Prostate gland (tissue), 2 donors: ENCODE measurements at regions not wholly inside any gene's neighbourhood (a gene's known extent, or its start where the extent isn't known, plus 50 kb on each side); places are given as distances from the start of the nearest gene placed in this dataset.

Source experiments
- DNase-seq: peaks from one replicate; pipeline ENCODE4 v3.0.0-alpha.2; 2019; ENCODE audit warnings: low spot score
- H3K27ac ChIP-seq, 2 donors: fragments of 200-600 bp; sonication (generic); 2 replicates each; pipeline ENCODE4 v1.5.1; 2017 to 2019
- H3K27me3 ChIP-seq: fragments of 200-600 bp; sonication (generic); replicated peaks from 2 replicates; pipeline ENCODE4 v1.5.1; 2019; ENCODE audit not compliant: insufficient read depth
- H3K36me3 ChIP-seq, 2 donors: fragments of 200-600 bp; sonication (generic); 1 replicate in 1 of 2; 2 replicates in 1 of 2; pipeline versions ENCODE4 v1.5.1 to v1.8.1; 2017 to 2019
- H3K4me1 ChIP-seq: fragments of 200-600 bp; sonication (generic); replicated peaks from 2 replicates; pipeline ENCODE4 v1.5.1; 2019
- H3K4me3 ChIP-seq, 2 donors: fragments of 200-600 bp; sonication (generic); 2 replicates each; pipeline ENCODE4 v1.5.1; 2017 to 2019
- H3K9me3 ChIP-seq: fragments of 200-600 bp; sonication (generic); 2 replicates; pipeline ENCODE4 v1.5.1; 2017
- POLR2A ChIP-seq: fragments of 450-650 bp; IDR thresholded peaks from one replicate; pipeline ENCODE4 v1.6.1; 2016; ENCODE audit warnings: antibody characterized with exemption, mild to moderate bottlenecking
- POLR2AphosphoS5 ChIP-seq: sonication (generic); formaldehyde crosslinking; IDR thresholded peaks from one replicate; pipeline ENCODE4 v1.6.1; 2017; ENCODE audit warnings: antibody characterized with exemption
- WGBS: methylation state at CpG from one replicate; pipeline ENCODE4 v1.1.5; 2018; 5-methylcytosine and 5-hydroxymethylcytosine counted together
- intact Hi-C: fragments of 100-400 bp; cut with DNase I; formaldehyde crosslinking; loops from one replicate; pipeline ENCODE4 v1.14.2; 2022
- TF ChIP-seq, protein P1 (sequence below), 4 experiments: fragments of 200-600 bp in 2 of 4; fragments of 450-650 bp in 2 of 4; sonication (generic) in 2 of 4; IDR thresholded peaks; 1 replicate in 3 of 4; 2 replicates in 1 of 4; pipeline ENCODE4 v1.5.1; 2016 to 2019; ENCODE audit warnings: antibody characterized with exemption in 4 of 4, mild to moderate bottlenecking in 2 of 4, moderate library complexity in 2 of 4

DNA sequence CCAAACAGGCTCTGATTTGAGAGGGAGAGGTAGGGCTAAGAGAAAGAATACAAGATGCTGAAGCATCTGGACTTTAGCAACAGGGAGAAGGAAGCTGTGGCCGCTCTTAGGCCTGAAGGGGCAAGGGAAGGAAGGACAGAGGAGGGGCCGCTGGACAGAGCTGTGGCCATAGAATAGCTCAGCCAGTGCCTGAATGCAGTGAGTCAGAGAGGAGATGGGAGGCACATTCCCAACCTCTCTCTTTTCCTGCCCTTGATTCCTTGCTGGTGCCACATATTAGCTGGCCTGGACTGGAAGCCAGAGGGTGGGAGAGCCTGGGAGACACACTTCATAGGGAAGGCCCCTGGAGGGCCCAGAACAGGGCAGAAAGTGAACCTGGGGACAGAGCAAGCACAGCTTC lies 83.4 kb upstream of the POU3F1 start:
- Histone ChIP-seq H3K27ac (no peak overlapping the region), H3K4me1 (no peaks in the 10 kb centered on the region), H3K36me3 (no peaks in the 10 kb centered on the region), H3K27me3 (peaks cover 3% of the 10 kb centered on the region), H3K4me3 (no peak overlapping the region), H3K9me3 (no peaks in the 10 kb centered on the region)
- no peak for DNase-seq
- intact Hi-C loops = no loop called here
- TF ChIP-seq, protein P1, sequence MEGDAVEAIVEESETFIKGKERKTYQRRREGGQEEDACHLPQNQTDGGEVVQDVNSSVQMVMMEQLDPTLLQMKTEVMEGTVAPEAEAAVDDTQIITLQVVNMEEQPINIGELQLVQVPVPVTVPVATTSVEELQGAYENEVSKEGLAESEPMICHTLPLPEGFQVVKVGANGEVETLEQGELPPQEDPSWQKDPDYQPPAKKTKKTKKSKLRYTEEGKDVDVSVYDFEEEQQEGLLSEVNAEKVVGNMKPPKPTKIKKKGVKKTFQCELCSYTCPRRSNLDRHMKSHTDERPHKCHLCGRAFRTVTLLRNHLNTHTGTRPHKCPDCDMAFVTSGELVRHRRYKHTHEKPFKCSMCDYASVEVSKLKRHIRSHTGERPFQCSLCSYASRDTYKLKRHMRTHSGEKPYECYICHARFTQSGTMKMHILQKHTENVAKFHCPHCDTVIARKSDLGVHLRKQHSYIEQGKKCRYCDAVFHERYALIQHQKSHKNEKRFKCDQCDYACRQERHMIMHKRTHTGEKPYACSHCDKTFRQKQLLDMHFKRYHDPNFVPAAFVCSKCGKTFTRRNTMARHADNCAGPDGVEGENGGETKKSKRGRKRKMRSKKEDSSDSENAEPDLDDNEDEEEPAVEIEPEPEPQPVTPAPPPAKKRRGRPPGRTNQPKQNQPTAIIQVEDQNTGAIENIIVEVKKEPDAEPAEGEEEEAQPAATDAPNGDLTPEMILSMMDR (IDR thresholded peaks at IDR 0.05) = no peak
- TF ChIP-seq POLR2A (no peak), POLR2AphosphoS5 (no peak)
- WGBS = 90% methylated on average over 2 of the region's 2 CpGs

DNA sequence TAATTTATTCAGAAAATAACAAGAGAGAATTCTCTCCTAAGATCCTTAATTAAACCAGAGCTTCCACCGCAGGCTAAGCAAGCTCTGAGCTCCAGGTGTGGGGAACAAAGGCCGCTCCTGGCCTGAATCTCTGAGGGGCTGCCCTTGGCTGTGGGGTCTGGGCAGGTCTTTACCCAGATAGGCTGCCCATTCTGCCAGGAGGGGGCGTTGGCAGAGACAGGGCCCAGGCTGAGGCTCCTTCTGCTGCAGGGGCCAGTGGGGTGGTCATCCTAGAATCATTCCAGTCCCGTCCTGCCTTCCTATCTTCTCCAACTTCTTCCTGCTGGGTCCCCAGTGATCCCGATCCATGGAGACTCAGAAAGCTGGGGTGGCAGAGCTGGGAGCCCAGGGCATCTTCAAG lies 82.9 kb upstream of the POU3F1 start:
- H3K27ac ChIP-seq = no peak overlapping the region
- peaks cover 3% of the 10 kb centered on the region for H3K27me3 ChIP-seq
- TF ChIP-seq POLR2A = no peak
- no peak for TF ChIP-seq POLR2AphosphoS5
- TF ChIP-seq, protein P1 (IDR thresholded peaks at IDR 0.05) = no peak
- H3K9me3 ChIP-seq = no peaks in the 10 kb centered on the region
- intact Hi-C loops = no loop called here
- no peak overlapping the region for H3K4me3 ChIP-seq
- no peaks in the 10 kb centered on the region for H3K36me3 ChIP-seq
- no peak for DNase-seq
- WGBS = 86% methylated on average over 5 of the region's 5 CpGs
- no peaks in the 10 kb centered on the region for H3K4me1 ChIP-seq

DNA sequence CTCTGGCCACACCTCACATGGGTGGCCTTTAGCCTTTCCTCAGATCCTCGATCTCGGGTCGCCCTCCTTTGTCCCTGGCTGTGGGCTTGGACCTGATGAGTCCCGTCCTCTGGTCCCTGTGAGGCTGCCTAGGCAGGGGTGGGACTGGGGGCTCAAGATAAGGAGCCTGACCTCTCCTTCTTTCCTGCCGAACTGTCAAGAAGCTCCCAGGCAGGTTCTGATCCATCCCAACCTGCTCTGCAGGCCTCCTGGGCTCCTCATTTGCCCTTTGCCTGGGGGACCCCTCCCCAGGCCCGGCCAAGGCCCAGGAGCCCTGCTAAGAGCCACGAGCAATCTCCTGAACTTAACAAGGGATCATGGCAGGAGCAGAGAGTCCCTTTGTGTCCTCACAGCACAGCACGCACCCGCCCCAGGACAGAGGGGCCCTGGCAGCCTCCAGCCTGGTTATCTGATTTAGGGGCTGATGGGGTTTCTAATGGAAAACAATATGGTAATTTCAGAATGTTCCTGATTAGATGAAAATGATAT lies 82.4 kb upstream of the POU3F1 start:
- Histone ChIP-seq H3K36me3 (no peaks in the 10 kb centered on the region), H3K27ac (no peak overlapping the region), H3K27me3 (peaks cover 3% of the 10 kb centered on the region), H3K9me3 (no peaks in the 10 kb centered on the region), H3K4me3 (no peak overlapping the region), H3K4me1 (no peaks in the 10 kb centered on the region)
- TF ChIP-seq POLR2AphosphoS5 (no peak), POLR2A (no peak)
- TF ChIP-seq, protein P1 (IDR thresholded peaks at IDR 0.05) = no peak
- intact Hi-C loops = no loop called here
- WGBS = 84% methylated on average over 9 of the region's 9 CpGs
- no peak for DNase-seq

DNA sequence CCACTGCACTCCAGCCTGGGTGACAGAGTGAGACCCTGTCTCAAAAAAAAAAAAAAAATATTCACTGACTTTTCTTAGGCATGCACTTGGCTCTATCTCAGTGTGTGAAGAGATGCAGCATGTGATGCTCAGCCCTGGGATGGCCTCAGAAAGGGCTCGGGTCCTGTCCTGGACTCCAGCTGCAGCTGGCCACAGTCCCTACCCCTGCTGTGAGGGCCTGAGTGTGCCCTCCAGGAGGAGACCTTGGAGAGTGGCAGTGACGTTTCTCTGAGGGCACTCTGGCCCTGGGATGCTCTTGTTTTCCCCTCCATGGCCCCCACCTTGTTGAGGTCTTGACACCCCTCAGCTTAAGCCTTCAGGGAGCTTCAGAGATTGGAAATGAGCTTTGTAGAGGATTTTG lies 81.9 kb upstream of the POU3F1 start:
- Histone ChIP-seq H3K4me1 (no peaks in the 10 kb centered on the region), H3K27me3 (peaks cover 3% of the 10 kb centered on the region), H3K4me3 (no peak overlapping the region), H3K9me3 (no peaks in the 10 kb centered on the region), H3K36me3 (no peaks in the 10 kb centered on the region), H3K27ac (no peak overlapping the region)
- intact Hi-C loops = no loop called here
- 66% methylated on average over 2 of the region's 2 CpGs for WGBS
- DNase-seq = no peak
- TF ChIP-seq POLR2A (no peak), POLR2AphosphoS5 (no peak)
- TF ChIP-seq, protein P1 (IDR thresholded peaks at IDR 0.05) = no peak

DNA sequence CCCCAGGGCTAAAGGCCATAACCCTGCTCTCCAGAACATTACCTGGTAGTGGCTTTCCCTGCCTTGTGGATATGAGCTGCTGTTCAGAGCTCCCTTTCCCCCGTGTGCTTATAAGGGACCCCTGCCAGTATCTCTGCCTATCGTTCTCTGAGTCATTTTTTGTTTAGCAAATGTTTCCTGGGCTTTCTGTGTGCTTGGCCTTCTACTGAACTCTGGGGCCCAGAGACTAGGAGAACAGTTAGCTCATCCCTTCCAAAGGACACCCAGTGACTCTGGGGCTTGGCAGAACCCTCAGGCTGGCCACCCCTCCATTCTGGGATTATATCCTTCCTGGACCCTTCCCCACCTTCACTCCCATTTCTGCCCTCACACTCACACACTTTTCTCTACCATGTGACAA lies 80.8 kb upstream of the POU3F1 start:
- Histone ChIP-seq H3K4me3 (no peak overlapping the region), H3K9me3 (no peaks in the 10 kb centered on the region), H3K27ac (no peak overlapping the region), H3K27me3 (peaks cover 3% of the 10 kb centered on the region), H3K36me3 (no peaks in the 10 kb centered on the region), H3K4me1 (no peaks in the 10 kb centered on the region)
- no peak for DNase-seq
- no peak for TF ChIP-seq POLR2A
- no peak for TF ChIP-seq POLR2AphosphoS5
- TF ChIP-seq, protein P1 (IDR thresholded peaks at IDR 0.05) = no peak
- intact Hi-C loops = no loop called here
- WGBS = 31% methylated on average over 2 of the region's 2 CpGs
